ENCODE measurements at regions not wholly inside any gene's neighbourhood (a gene's known extent, or its start where the extent isn't known, plus 50 kb on each side); places are given as distances from the start of the nearest gene placed in this dataset.

DNA sequence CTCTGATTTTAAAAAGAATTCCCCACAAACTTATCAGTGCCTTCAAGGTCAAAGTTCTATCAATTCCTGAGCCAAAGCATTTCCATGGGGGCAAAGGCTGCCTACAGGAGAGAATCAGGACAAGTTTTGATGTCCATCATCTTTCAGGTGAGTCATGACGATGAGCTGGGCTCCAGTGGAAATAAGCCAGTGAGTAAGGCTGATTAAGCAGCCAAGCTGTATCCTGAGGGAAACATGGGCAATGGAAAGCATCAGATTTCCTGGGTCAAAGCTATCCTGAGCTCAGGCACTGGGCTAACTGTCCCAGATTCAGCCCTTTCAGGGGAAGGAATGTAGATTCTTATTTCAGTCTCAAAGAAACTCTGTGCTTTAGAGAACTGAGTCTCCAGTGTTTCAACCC, 377.4 kb downstream of the CD109 start (continued):
- no peak for TF ChIP-seq ARNTL (CRISPR knock-in tag; IDR thresholded peaks at IDR 0.05; ENCODE audit: borderline replicate concordance, low read depth)
- TF ChIP-seq GLIS3 (CRISPR knock-in tag; IDR thresholded peaks at IDR 0.05): no peak
- no peak for TF ChIP-seq ZNF8 (CRISPR knock-in tag; IDR thresholded peaks at IDR 0.05)
- TF ChIP-seq ZC3H10 (CRISPR knock-in tag; IDR thresholded peaks at IDR 0.05): no peak
- TF ChIP-seq, protein P1, sequence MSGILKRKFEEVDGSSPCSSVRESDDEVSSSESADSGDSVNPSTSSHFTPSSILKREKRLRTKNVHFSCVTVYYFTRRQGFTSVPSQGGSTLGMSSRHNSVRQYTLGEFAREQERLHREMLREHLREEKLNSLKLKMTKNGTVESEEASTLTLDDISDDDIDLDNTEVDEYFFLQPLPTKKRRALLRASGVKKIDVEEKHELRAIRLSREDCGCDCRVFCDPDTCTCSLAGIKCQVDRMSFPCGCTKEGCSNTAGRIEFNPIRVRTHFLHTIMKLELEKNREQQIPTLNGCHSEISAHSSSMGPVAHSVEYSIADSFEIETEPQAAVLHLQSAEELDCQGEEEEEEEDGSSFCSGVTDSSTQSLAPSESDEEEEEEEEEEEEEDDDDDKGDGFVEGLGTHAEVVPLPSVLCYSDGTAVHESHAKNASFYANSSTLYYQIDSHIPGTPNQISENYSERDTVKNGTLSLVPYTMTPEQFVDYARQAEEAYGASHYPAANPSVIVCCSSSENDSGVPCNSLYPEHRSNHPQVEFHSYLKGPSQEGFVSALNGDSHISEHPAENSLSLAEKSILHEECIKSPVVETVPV (CRISPR knock-in tag; IDR thresholded peaks at IDR 0.05): no peak

DNA sequence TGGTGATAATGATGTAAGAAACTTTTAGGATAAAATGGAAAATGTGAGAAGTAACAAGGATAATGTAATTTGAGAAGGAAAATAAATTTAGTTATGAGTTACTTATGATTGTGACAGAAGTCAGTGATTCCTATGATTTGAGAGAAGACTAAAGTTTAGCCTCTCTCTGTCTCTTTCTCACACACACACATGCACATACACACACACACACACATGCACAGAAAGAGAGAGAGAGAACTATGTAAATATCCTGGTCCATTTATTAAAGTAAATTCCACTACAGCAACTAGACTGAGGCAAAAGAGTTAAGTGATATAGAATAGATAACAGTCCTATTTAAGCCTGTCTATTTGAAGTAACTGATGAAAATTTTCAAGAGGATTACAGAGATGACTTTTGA, 375.2 kb downstream of the CD109 start:
- TF ChIP-seq TOX (CRISPR knock-in tag; IDR thresholded peaks at IDR 0.05; ENCODE audit: borderline replicate concordance): no peak
- TF ChIP-seq ZFP3 (CRISPR knock-in tag; IDR thresholded peaks at IDR 0.05): no peak
- no peak for TF ChIP-seq ZNF8 (CRISPR knock-in tag; IDR thresholded peaks at IDR 0.05)
- TF ChIP-seq BACH2 (CRISPR knock-in tag; IDR thresholded peaks at IDR 0.05; ENCODE audit: borderline replicate concordance): no peak
- TF ChIP-seq, protein P2, sequence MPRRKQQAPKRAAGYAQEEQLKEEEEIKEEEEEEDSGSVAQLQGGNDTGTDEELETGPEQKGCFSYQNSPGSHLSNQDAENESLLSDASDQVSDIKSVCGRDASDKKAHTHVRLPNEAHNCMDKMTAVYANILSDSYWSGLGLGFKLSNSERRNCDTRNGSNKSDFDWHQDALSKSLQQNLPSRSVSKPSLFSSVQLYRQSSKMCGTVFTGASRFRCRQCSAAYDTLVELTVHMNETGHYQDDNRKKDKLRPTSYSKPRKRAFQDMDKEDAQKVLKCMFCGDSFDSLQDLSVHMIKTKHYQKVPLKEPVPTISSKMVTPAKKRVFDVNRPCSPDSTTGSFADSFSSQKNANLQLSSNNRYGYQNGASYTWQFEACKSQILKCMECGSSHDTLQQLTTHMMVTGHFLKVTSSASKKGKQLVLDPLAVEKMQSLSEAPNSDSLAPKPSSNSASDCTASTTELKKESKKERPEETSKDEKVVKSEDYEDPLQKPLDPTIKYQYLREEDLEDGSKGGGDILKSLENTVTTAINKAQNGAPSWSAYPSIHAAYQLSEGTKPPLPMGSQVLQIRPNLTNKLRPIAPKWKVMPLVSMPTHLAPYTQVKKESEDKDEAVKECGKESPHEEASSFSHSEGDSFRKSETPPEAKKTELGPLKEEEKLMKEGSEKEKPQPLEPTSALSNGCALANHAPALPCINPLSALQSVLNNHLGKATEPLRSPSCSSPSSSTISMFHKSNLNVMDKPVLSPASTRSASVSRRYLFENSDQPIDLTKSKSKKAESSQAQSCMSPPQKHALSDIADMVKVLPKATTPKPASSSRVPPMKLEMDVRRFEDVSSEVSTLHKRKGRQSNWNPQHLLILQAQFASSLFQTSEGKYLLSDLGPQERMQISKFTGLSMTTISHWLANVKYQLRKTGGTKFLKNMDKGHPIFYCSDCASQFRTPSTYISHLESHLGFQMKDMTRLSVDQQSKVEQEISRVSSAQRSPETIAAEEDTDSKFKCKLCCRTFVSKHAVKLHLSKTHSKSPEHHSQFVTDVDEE (CRISPR knock-in tag; IDR thresholded peaks at IDR 0.05): no peak
- TF ChIP-seq, protein P3, sequence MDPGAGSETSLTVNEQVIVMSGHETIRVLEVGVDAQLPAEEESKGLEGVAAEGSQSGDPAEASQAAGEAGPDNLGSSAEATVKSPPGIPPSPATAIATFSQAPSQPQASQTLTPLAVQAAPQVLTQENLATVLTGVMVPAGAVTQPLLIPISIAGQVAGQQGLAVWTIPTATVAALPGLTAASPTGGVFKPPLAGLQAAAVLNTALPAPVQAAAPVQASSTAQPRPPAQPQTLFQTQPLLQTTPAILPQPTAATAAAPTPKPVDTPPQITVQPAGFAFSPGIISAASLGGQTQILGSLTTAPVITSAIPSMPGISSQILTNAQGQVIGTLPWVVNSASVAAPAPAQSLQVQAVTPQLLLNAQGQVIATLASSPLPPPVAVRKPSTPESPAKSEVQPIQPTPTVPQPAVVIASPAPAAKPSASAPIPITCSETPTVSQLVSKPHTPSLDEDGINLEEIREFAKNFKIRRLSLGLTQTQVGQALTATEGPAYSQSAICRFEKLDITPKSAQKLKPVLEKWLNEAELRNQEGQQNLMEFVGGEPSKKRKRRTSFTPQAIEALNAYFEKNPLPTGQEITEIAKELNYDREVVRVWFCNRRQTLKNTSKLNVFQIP (CRISPR knock-in tag; IDR thresholded peaks at IDR 0.05; ENCODE audit: borderline replicate concordance, low read depth): no peak
- TF ChIP-seq, protein P4, sequence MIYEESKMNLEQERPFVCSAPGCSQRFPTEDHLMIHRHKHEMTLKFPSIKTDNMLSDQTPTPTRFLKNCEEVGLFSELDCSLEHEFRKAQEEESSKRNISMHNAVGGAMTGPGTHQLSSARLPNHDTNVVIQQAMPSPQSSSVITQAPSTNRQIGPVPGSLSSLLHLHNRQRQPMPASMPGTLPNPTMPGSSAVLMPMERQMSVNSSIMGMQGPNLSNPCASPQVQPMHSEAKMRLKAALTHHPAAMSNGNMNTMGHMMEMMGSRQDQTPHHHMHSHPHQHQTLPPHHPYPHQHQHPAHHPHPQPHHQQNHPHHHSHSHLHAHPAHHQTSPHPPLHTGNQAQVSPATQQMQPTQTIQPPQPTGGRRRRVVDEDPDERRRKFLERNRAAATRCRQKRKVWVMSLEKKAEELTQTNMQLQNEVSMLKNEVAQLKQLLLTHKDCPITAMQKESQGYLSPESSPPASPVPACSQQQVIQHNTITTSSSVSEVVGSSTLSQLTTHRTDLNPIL (CRISPR knock-in tag; IDR thresholded peaks at IDR 0.05; ENCODE audit: low read depth): no peak
- TF ChIP-seq OSR1 (CRISPR knock-in tag; IDR thresholded peaks at IDR 0.05): no peak
- TF ChIP-seq, protein P1 (CRISPR knock-in tag; IDR thresholded peaks at IDR 0.05): no peak
- no peak for TF ChIP-seq CSDC2 (CRISPR knock-in tag; IDR thresholded peaks at IDR 0.05)
- no peak for TF ChIP-seq ZFP30 (CRISPR knock-in tag; IDR thresholded peaks at IDR 0.05)
- TF ChIP-seq RARB (CRISPR knock-in tag; IDR thresholded peaks at IDR 0.05): no peak
- TF ChIP-seq ZNF565 (CRISPR knock-in tag; conservative IDR thresholded peaks at IDR 0.05; ENCODE audit: low read depth): no peak
- TF ChIP-seq ESRRG (CRISPR knock-in tag; IDR thresholded peaks at IDR 0.05): no peak
- TF ChIP-seq PPARA (CRISPR knock-in tag; IDR thresholded peaks at IDR 0.05; ENCODE audit: borderline replicate concordance): no peak
- TF ChIP-seq ISL1 (CRISPR knock-in tag; IDR thresholded peaks at IDR 0.05): no peak
- TF ChIP-seq, protein P5, sequence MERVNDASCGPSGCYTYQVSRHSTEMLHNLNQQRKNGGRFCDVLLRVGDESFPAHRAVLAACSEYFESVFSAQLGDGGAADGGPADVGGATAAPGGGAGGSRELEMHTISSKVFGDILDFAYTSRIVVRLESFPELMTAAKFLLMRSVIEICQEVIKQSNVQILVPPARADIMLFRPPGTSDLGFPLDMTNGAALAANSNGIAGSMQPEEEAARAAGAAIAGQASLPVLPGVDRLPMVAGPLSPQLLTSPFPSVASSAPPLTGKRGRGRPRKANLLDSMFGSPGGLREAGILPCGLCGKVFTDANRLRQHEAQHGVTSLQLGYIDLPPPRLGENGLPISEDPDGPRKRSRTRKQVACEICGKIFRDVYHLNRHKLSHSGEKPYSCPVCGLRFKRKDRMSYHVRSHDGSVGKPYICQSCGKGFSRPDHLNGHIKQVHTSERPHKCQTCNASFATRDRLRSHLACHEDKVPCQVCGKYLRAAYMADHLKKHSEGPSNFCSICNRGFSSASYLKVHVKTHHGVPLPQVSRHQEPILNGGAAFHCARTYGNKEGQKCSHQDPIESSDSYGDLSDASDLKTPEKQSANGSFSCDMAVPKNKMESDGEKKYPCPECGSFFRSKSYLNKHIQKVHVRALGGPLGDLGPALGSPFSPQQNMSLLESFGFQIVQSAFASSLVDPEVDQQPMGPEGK (CRISPR knock-in tag; IDR thresholded peaks at IDR 0.05; ENCODE audit: borderline replicate concordance): no peak
- no peak for ATAC-seq

DNA sequence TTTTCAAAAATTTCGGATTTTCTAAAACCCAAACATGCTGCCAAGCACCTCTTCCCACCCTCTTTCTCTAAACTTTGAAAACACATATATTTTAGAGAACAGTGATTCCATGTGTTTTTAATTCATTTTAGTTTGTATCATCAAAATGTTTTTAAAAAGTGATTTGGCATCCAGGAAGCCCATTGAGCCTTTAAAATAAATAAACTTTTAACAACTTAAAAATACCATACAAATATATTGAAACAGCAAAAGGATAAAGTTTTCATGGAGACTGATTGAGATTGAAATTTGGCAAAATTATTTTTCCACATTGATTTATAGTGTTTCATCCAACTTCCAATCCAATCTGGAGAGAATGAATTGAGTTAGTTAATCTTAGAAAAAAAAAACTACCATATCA, 374.7 kb downstream of the CD109 start:
- ATAC-seq: no peak
- TF ChIP-seq ZFP30 (CRISPR knock-in tag; IDR thresholded peaks at IDR 0.05): no peak
- TF ChIP-seq GLIS3 (CRISPR knock-in tag; IDR thresholded peaks at IDR 0.05): no peak
- TF ChIP-seq, protein P2 (CRISPR knock-in tag; IDR thresholded peaks at IDR 0.05): no peak
- no peak for TF ChIP-seq ZC3H10 (CRISPR knock-in tag; IDR thresholded peaks at IDR 0.05)
- TF ChIP-seq ZFP3 (CRISPR knock-in tag; IDR thresholded peaks at IDR 0.05): no peak
- TF ChIP-seq, protein P1 (CRISPR knock-in tag; IDR thresholded peaks at IDR 0.05): no peak
- TF ChIP-seq, protein P3 (CRISPR knock-in tag; IDR thresholded peaks at IDR 0.05; ENCODE audit: borderline replicate concordance, low read depth): no peak
- TF ChIP-seq ZNF565 (CRISPR knock-in tag; conservative IDR thresholded peaks at IDR 0.05; ENCODE audit: low read depth): no peak
- TF ChIP-seq RARB (CRISPR knock-in tag; IDR thresholded peaks at IDR 0.05): no peak

All from SK-N-SH treated with all-trans-retinoic acid at 6 μM for 48 hours (cell line).